ENCODE measurements at regions not wholly inside any gene's neighbourhood (a gene's known extent, or its start where the extent isn't known, plus 50 kb on each side); places are given as distances from the start of the nearest gene placed in this dataset.

DNA sequence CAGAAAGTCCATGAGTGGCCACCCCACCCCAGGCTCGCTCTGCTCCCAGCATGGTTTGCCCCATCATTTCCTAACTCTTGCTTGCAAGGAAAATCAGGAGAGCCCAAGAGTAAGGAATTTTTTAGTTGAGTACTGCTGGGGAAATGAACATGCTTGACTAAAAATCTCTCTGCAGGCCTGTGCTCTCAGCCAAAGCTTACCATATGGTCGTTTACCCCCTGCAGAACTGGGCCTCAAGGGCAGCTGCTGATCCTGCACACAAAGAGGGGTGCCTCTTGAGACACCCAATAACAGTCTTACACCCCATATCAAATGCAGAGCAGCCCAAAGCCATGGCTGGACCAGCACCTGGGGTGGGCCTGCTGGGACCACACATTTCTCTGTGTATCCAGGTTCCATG lies 183.2 kb downstream of the CXCL12 start:
- TF ChIP-seq, protein P1, sequence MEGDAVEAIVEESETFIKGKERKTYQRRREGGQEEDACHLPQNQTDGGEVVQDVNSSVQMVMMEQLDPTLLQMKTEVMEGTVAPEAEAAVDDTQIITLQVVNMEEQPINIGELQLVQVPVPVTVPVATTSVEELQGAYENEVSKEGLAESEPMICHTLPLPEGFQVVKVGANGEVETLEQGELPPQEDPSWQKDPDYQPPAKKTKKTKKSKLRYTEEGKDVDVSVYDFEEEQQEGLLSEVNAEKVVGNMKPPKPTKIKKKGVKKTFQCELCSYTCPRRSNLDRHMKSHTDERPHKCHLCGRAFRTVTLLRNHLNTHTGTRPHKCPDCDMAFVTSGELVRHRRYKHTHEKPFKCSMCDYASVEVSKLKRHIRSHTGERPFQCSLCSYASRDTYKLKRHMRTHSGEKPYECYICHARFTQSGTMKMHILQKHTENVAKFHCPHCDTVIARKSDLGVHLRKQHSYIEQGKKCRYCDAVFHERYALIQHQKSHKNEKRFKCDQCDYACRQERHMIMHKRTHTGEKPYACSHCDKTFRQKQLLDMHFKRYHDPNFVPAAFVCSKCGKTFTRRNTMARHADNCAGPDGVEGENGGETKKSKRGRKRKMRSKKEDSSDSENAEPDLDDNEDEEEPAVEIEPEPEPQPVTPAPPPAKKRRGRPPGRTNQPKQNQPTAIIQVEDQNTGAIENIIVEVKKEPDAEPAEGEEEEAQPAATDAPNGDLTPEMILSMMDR (IDR thresholded peaks at IDR 0.05; ENCODE audit: low read depth, low read length): no peak
- TF ChIP-seq EZH2phosphoT487 (IDR thresholded peaks at IDR 0.05; ENCODE audit: low read depth): no peak
